Panc1 (cell line): ENCODE measurements at regions not wholly inside any gene's neighbourhood (a gene's known extent, or its start where the extent isn't known, plus 50 kb on each side); places are given as distances from the start of the nearest gene placed in this dataset.

ENCODE experiments used
- ATAC-seq: fragments of 200-7000 bp; cut with Tn5 transposase; 2 replicates; pipeline ENCODE4 v1.9.1; 2020; ENCODE audit warnings: mild to moderate bottlenecking, moderate library complexity
- BruUV-seq: library from RNA; stranded (reverse); fragments of 400-500 nt; replicated peaks from 2 replicates; lab custom pipeline; 2021; lab: Mats Ljungman, UMichigan
- CTCF ChIA-PET: fragments of 300-600 bp; sonication (Branson Sonifier 250); formaldehyde crosslinking; loops from one replicate; lab custom pipeline; 2022; ENCODE audit warnings: antibody characterized with exemption; lab: Charles Lee
- POLR2A ChIA-PET: fragments of 300-600 bp; sonication (Branson Sonifier 250); formaldehyde crosslinking; loops from one replicate; lab custom pipeline; 2022; ENCODE audit warnings: antibody characterized with exemption; lab: Charles Lee
- DNase-seq: peaks from one replicate; pipeline ENCODE4 v3.0.0-alpha.2; 2010; ENCODE audit warnings: low read depth, low spot score
- H3K27ac ChIP-seq: 2 replicates; pipeline ENCODE4 v1.5.1; 2011; ENCODE audit warnings: mild to moderate bottlenecking, low read length, inconsistent platforms
- H3K27me3 ChIP-seq: fragments of 200-500 bp; sonication (Bioruptor generic); 2 replicates; pipeline ENCODE4 v1.6.0; 2014; ENCODE audit warnings: low read length, inconsistent platforms; ENCODE audit not compliant: control insufficient read depth, insufficient read depth
- H3K36me3 ChIP-seq: fragments of 200-500 bp; sonication (Bioruptor generic); 2 replicates; pipeline ENCODE4 v1.5.1; 2014; ENCODE audit warnings: inconsistent platforms, mild to moderate bottlenecking, low read length, moderate library complexity; ENCODE audit not compliant: control insufficient read depth, insufficient read depth
- H3K4me1 ChIP-seq: 2 replicates; pipeline ENCODE4 v1.5.1; 2011; ENCODE audit warnings: inconsistent platforms, mild to moderate bottlenecking, low read length, moderate library complexity; ENCODE audit not compliant: control insufficient read depth, insufficient read depth
- H3K4me3 ChIP-seq, 2 experiments: 2 replicates each; pipeline ENCODE4 v1.5.1; 2011 to 2012; ENCODE audit warnings: low read depth in 2 of 2, low read length in 2 of 2, mild to moderate bottlenecking in 2 of 2, inconsistent platforms in 1 of 2, moderate library complexity in 1 of 2
- H3K9me3 ChIP-seq: fragments of 200-500 bp; sonication (Bioruptor generic); 2 replicates; pipeline ENCODE4 v1.5.1; 2014; ENCODE audit warnings: low read depth, mild to moderate bottlenecking, inconsistent platforms, low read length, moderate library complexity; ENCODE audit not compliant: control insufficient read depth, insufficient read depth
- CTCF ChIP-seq: fragments of 450-650 bp; IDR thresholded peaks from 2 replicates; pipeline ENCODE4 v1.5.1; 2017; ENCODE audit warnings: mild to moderate bottlenecking
- POLR2AphosphoS5 ChIP-seq: IDR thresholded peaks from 2 replicates; pipeline ENCODE4 v1.6.1; 2012; ENCODE audit warnings: mild to moderate bottlenecking, low read depth, low read length, moderate library complexity
- REST ChIP-seq, 2 experiments: IDR thresholded peaks; 2 replicates each; pipeline ENCODE4 v1.6.1; 2011 to 2012; ENCODE audit warnings: low read depth in 2 of 2, control low read depth in 1 of 2, low read length in 1 of 2, mild to moderate bottlenecking in 1 of 2, moderate library complexity in 1 of 2; ENCODE audit not compliant: insufficient read depth in 1 of 2
- SIN3A ChIP-seq: IDR thresholded peaks from 2 replicates; pipeline ENCODE4 v1.6.1; 2012; ENCODE audit warnings: low read depth, mild to moderate bottlenecking, low read length, moderate library complexity, borderline replicate concordance; ENCODE audit not compliant: insufficient read depth
- TCF7L2 ChIP-seq: IDR thresholded peaks from 2 replicates; pipeline ENCODE4 v1.6.1; 2011; ENCODE audit warnings: mild to moderate bottlenecking, low read depth, low read length, inconsistent platforms
- in situ Hi-C: cut with HindIII; loops from 2 replicates; pipeline ENCODE4 v1.10.0; 2016; ENCODE audit warnings: low sequenced_read_pairs, low pct_unique_long_range_greater_than_20kb
- intact Hi-C: fragments of 100-400 bp; cut with micrococcal nuclease; formaldehyde crosslinking; loops from one replicate; pipeline ENCODE4 v1.10.0; 2022; ENCODE audit not compliant: unreplicated experiment

- DNase-seq (no peak), ATAC-seq (no peak)
- H3K36me3 ChIP-seq, result no peaks in the 10 kb centered on the region
- POLR2A ChIA-PET, result no interaction called here
- no peak overlapping the region for H3K27ac ChIP-seq
- intact Hi-C loops (no loop called here), in situ Hi-C loops (no loop called here)
- no peaks in the 10 kb centered on the region for H3K4me1 ChIP-seq
- CTCF ChIA-PET, result no interaction called here
- H3K4me3 ChIP-seq, result no peak overlapping the region
- no peaks in the 10 kb centered on the region; the same call in 1 of the 2 replicates for H3K9me3 ChIP-seq
- no peak for TF ChIP-seq REST (IDR thresholded peaks at IDR 0.05; ENCODE audit: insufficient read depth in 1 of 2, low read depth in 2 of 2, low read length in 1 of 2)
- no peak for TF ChIP-seq SIN3A
- no peak for TF ChIP-seq POLR2AphosphoS5
- TF ChIP-seq CTCF, result no peak
- no peak for TF ChIP-seq TCF7L2
- BruUV-seq, result no TSS peak
- no peaks in the 10 kb centered on the region for H3K27me3 ChIP-seq
Observed at GRCh38 chr14:34344318-34344717, 117.7 kb downstream of the SPTSSA start.

GRCh38 chr14:34340025-34340625 is 121.9 kb downstream of the SPTSSA start:
- in situ Hi-C loops (no loop called here), intact Hi-C loops (no loop called here)
- ATAC-seq, result no peak
- Histone ChIP-seq H3K27me3 (no peaks in the 10 kb centered on the region), H3K4me3 (no peak overlapping the region), H3K36me3 (no peaks in the 10 kb centered on the region), H3K27ac (no peak overlapping the region), H3K9me3 (no peaks in the 10 kb centered on the region), H3K4me1 (no peaks in the 10 kb centered on the region)
- POLR2A ChIA-PET, result no interaction called here
- TF ChIP-seq POLR2AphosphoS5, result no peak
- TF ChIP-seq CTCF, result no peak
- TF ChIP-seq REST (IDR thresholded peaks at IDR 0.05; ENCODE audit: insufficient read depth in 1 of 2, low read depth in 2 of 2, low read length in 1 of 2), result no peak
- TF ChIP-seq TCF7L2, result no peak
- TF ChIP-seq SIN3A, result no peak
- BruUV-seq, result no TSS peak
- DNase-seq, result no peak
- CTCF ChIA-PET, result no interaction called here
